Adipocyte (in vitro differentiated cells): ENCODE measurements at regions not wholly inside any gene's neighbourhood (a gene's known extent, or its start where the extent isn't known, plus 50 kb on each side); places are given as distances from the start of the nearest gene placed in this dataset.
"Not testable (repeated sequence)": the region's sequence is repeated elsewhere in the genome, so short reads cannot be mapped to it uniquely, and the experiment has no call there.

Experiments
- DNase-seq: peaks from one replicate; pipeline ENCODE4 v3.0.0-alpha.2; 2015; ENCODE audit warnings: low read depth
- H3K27me3 ChIP-seq: replicated peaks from 2 replicates; pipeline ENCODE4 v1.7.0; 2013; ENCODE audit warnings: mild to moderate bottlenecking, low read length, moderate library complexity; ENCODE audit not compliant: control insufficient read depth, insufficient read depth
- H3K36me3 ChIP-seq: 2 replicates; pipeline ENCODE4 v1.7.0; 2013; ENCODE audit warnings: low read length, mild to moderate bottlenecking, moderate library complexity; ENCODE audit not compliant: control insufficient read depth, insufficient read depth, severe bottlenecking
- H3K4me1 ChIP-seq: 2 replicates; pipeline ENCODE4 v1.7.0; 2013; ENCODE audit warnings: mild to moderate bottlenecking, low read length, moderate library complexity; ENCODE audit not compliant: control insufficient read depth, insufficient read depth
- H3K4me3 ChIP-seq: 2 replicates; pipeline ENCODE4 v1.7.0; 2013; ENCODE audit warnings: mild to moderate bottlenecking, low read length, moderate library complexity
- H3K9ac ChIP-seq: 2 replicates; pipeline ENCODE4 v1.7.0; 2013; ENCODE audit warnings: mild to moderate bottlenecking, low read length, moderate library complexity
- H3K9me3 ChIP-seq: 2 replicates; pipeline ENCODE4 v1.7.0; 2013; ENCODE audit warnings: mild to moderate bottlenecking, low read length, moderate library complexity; ENCODE audit not compliant: control insufficient read depth

- H3K36me3 ChIP-seq, result no peaks in the 10 kb centered on the region
- peaks cover 5% of the 10 kb centered on the region for H3K4me1 ChIP-seq
- no peak for DNase-seq
- H3K9ac ChIP-seq, result no peak overlapping the region
- H3K27me3 ChIP-seq, result no peaks in the 10 kb centered on the region
- no peak overlapping the region for H3K4me3 ChIP-seq
- H3K9me3 ChIP-seq, result no peaks in the 10 kb centered on the region
Measured at GRCh38 chr6:112432853-112433252, 85.7 kb downstream of the RFPL4B start.

GRCh38 chr6:112433457-112433856 is 86.3 kb downstream of the RFPL4B start:
- no peak for DNase-seq
- Histone ChIP-seq H3K27me3 (no peaks in the 10 kb centered on the region), H3K4me1 (peaks cover 5% of the 10 kb centered on the region), H3K9ac (no peak overlapping the region), H3K36me3 (no peaks in the 10 kb centered on the region), H3K9me3 (no peaks in the 10 kb centered on the region), H3K4me3 (no peak overlapping the region)

GRCh38 chr6:112434896-112435435 is 87.8 kb downstream of the RFPL4B start:
- Histone ChIP-seq H3K4me1 (peaks cover 5% of the 10 kb centered on the region), H3K27me3 (no peaks in the 10 kb centered on the region), H3K36me3 (no peaks in the 10 kb centered on the region), H3K9ac (no peak overlapping the region), H3K4me3 (no peak overlapping the region), H3K9me3 (no peaks in the 10 kb centered on the region)
- DNase-seq, result no peak

DNA sequence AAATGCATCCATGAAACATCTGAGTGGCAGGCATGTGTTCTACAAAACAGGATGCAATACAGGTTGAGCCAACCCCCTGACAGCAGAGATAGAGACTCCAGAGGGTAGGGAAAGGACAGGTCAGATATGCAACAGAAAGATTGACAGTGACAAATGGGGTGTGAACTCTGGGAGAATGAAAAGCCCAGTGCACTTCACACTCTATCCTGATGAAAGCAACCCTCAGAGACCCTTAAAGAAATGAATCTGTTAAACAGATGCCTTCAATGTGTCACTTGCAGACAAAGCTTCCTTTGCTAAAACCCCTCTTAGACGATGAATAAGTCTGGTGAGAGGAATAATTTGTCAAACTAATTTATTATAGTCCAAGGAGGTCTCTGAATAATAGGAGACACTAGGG is 89.9 kb downstream of the RFPL4B start:
- H3K27me3 ChIP-seq, result no peaks in the 10 kb centered on the region
- H3K9ac ChIP-seq, result no peak overlapping the region
- no peaks in the 10 kb centered on the region for H3K36me3 ChIP-seq
- H3K4me1 ChIP-seq, result peaks cover 9% of the 10 kb centered on the region
- DNase-seq, result no peak
- no peaks in the 10 kb centered on the region for H3K9me3 ChIP-seq
- no peak overlapping the region for H3K4me3 ChIP-seq

DNA sequence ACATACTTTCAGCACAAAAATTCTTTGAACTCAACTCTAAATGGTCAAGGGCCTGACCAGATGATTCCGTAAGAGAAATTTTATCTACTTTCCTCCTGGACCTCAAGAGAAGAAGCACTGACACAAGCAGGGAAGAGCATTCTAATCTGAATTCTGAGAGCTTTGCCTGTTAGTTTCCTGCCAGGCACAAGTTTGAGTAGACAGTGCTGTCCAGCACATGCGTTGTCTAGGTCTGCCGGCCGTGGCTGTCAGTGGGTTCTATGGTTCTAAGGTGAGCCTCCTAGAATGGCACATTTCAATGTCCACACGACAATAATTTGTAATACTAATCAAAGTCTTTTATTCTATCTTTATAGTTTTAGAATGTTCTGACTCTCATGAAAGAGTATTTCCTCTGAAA is 91.9 kb downstream of the RFPL4B start:
- DNase-seq, result no peak
- no peak overlapping the region for H3K4me3 ChIP-seq
- no peak overlapping the region for H3K9ac ChIP-seq
- no peaks in the 10 kb centered on the region for H3K27me3 ChIP-seq
- H3K9me3 ChIP-seq, result no peaks in the 10 kb centered on the region
- H3K36me3 ChIP-seq, result no peaks in the 10 kb centered on the region
- H3K4me1 ChIP-seq, result peaks cover 21% of the 10 kb centered on the region

- Histone ChIP-seq H3K36me3 (no peaks in the 10 kb centered on the region), H3K9ac (no peak overlapping the region), H3K4me3 (no peak overlapping the region), H3K4me1 (peaks cover 21% of the 10 kb centered on the region), H3K27me3 (no peaks in the 10 kb centered on the region), H3K9me3 (no peaks in the 10 kb centered on the region)
- DNase-seq, result no peak
Measured at GRCh38 chr6:112439432-112439831, 92.3 kb downstream of the RFPL4B start.

DNA sequence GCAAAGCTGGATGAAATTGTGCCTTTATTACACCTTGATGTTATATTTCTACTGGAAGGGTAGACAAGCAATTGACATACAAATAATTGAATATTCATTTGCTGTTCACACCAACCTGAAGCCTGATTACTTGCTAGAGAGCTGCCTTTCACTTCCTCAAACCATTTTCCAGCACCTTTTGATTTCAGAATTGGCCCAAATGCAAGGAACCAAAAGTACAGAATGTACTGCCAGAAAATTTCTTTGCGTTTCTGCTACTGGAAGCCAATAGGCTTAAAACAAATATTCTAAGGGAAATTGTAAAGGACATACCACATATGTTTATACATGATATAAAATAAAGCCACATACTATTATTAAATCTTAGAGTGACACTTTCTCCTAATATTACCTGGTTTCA is 94.5 kb downstream of the RFPL4B start:
- no peak for DNase-seq
- no peaks in the 10 kb centered on the region for H3K27me3 ChIP-seq
- no peak overlapping the region for H3K9ac ChIP-seq
- H3K9me3 ChIP-seq, result no peaks in the 10 kb centered on the region
- no peaks in the 10 kb centered on the region for H3K36me3 ChIP-seq
- no peak overlapping the region for H3K4me3 ChIP-seq
- H3K4me1 ChIP-seq, result peaks cover 15% of the 10 kb centered on the region

- Histone ChIP-seq H3K9ac (no peak overlapping the region), H3K9me3 (no peaks in the 10 kb centered on the region), H3K27me3 (no peaks in the 10 kb centered on the region), H3K4me1 (peaks cover 15% of the 10 kb centered on the region), H3K4me3 (peak overlapping the region; percentile 49), H3K36me3 (no peaks in the 10 kb centered on the region)
- DNase-seq, result peak; percentile 93
Measured at GRCh38 chr6:112443179-112444065, 96.3 kb downstream of the RFPL4B start.

GRCh38 chr6:112448786-112449185 is 101.7 kb downstream of the RFPL4B start:
- not testable (repeated sequence) for H3K36me3 ChIP-seq, DNase-seq, H3K4me3 ChIP-seq, H3K9ac ChIP-seq, H3K4me1 ChIP-seq, H3K27me3 ChIP-seq
- H3K9me3 ChIP-seq, result peaks cover 14% of the 10 kb centered on the region

- Histone ChIP-seq H3K27me3 (no peaks in the 10 kb centered on the region), H3K9me3 (peaks cover 14% of the 10 kb centered on the region), H3K4me1 (no peaks in the 10 kb centered on the region), H3K4me3 (no peak overlapping the region), H3K36me3 (no peaks in the 10 kb centered on the region), H3K9ac (no peak overlapping the region)
- DNase-seq, result no peak
Measured at GRCh38 chr6:112450663-112451062, 103.5 kb downstream of the RFPL4B start.

- Histone ChIP-seq H3K9ac (no peak overlapping the region), H3K4me3 (no peak overlapping the region), H3K36me3 (no peaks in the 10 kb centered on the region), H3K27me3 (no peaks in the 10 kb centered on the region), H3K4me1 (peaks cover 4% of the 10 kb centered on the region), H3K9me3 (no peaks in the 10 kb centered on the region)
- no peak for DNase-seq
Measured at GRCh38 chr6:112457886-112458285, 110.8 kb downstream of the RFPL4B start.
